ENCODE measurements at regions not wholly inside any gene's neighbourhood (a gene's known extent, or its start where the extent isn't known, plus 50 kb on each side); places are given as distances from the start of the nearest gene placed in this dataset.

DNA sequence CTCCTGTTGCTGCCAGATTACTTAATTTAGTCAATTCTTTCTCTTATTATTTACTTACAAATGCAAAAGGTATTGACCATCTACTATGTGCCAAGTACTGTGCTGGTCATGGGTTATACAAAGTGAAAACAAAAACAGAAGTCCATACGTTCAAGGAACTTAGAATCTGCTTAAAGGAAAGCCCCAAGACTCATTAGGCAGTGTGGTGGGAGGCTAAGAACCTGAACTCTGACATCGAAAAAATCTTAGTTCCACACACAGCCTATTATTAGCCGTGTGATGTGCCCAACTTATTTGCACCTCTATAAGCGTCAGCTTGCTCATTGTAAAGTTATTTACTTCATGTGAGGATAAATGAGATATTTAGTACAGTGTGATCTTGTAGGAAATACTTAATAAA lies 227.4 kb upstream of the SORCS1 start:
- no peak overlapping the region for H3K27ac Mint-ChIP-seq
- no peak for ATAC-seq (ENCODE audit: low read depth)
- no peaks in the 10 kb centered on the region for H3K27me3 Mint-ChIP-seq
- H3K4me1 Mint-ChIP-seq: no peaks in the 10 kb centered on the region
- POLR2A ChIA-PET: no interaction called here
- no peaks in the 10 kb centered on the region for H3K36me3 Mint-ChIP-seq
- DNase-seq: no peak
- H3K9me3 Mint-ChIP-seq: peaks cover 3% of the 10 kb centered on the region
- H3K4me3 Mint-ChIP-seq: no peak overlapping the region

DNA sequence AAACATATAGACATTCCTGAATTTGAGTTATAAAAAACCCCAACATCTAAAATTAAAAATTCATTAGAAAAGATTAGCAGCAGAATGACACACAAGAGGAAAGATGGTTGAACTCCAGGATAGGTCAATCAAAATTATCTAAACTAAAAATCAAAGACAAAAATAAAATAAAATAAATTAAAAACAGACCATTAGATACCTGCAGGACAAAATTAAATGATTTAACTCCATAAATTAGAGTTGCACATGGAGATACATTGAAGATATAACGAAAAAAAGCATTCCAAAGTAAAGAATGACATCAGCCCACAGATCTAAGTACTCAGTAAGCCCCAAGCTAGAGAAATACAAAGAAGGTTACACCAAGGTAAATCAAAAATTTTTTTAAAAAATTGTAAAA lies 226.1 kb upstream of the SORCS1 start:
- no peak for DNase-seq
- no peak overlapping the region for H3K4me3 Mint-ChIP-seq

DNA sequence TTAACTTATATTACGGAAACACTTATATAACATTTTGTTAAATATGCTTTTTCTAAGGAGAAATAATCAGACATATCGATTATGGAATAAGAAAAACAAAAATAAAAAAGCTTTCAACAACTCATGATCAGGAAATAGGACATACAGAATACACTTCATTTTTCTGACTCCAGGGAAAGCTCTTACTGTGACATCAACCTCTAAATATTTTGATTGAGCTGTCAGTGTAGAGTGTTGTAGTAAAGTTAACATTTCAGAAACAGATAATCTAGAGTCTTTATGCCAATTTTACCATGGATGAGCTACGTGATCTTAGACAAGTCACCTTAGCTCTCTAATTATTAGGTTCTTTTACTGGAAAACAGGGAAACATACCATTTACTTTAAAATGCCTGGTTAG lies 218.9 kb upstream of the SORCS1 start:
- H3K36me3 Mint-ChIP-seq: no peaks in the 10 kb centered on the region
- no peak for DNase-seq
- no peaks in the 10 kb centered on the region for H3K4me1 Mint-ChIP-seq
- ATAC-seq (ENCODE audit: low read depth): no peak
- POLR2A ChIA-PET: no interaction called here
- peaks cover 4% of the 10 kb centered on the region for H3K9me3 Mint-ChIP-seq
- H3K27ac Mint-ChIP-seq: no peak overlapping the region
- H3K4me3 Mint-ChIP-seq: no peak overlapping the region
- H3K27me3 Mint-ChIP-seq: no peaks in the 10 kb centered on the region

More for the DNA sequence above, 226.1 kb upstream of the SORCS1 start:
- POLR2A ChIA-PET: no interaction called here
- Mint-ChIP-seq H3K9me3 (peaks cover 1% of the 10 kb centered on the region), H3K36me3 (no peaks in the 10 kb centered on the region), H3K27me3 (no peaks in the 10 kb centered on the region), H3K27ac (no peak overlapping the region), H3K4me1 (no peaks in the 10 kb centered on the region)
- no peak for ATAC-seq (ENCODE audit: low read depth)

DNA sequence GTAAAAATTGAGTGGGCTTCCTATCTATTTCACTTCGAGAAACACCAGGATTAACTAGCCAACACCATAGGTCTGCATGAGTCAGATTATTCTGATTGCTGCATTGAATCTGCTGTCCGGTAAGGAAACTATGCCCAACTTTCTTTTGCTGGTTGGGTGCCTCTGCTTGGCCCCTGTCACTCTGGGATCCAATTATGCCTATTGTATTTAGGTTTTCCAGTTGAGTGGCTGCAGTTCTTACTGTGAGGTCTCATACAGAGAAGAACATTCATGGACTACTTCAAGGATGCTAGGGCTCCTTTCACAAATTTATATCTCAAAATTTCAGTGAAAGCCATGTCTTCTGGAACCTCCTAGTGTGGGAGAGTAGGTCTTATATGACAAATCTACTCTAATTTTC lies 215.1 kb upstream of the SORCS1 start:
- POLR2A ChIA-PET: no interaction called here
- H3K9me3 Mint-ChIP-seq: peaks cover 7% of the 10 kb centered on the region
- no peaks in the 10 kb centered on the region for H3K27me3 Mint-ChIP-seq
- H3K36me3 Mint-ChIP-seq: no peaks in the 10 kb centered on the region
- no peak overlapping the region for H3K4me3 Mint-ChIP-seq
- no peaks in the 10 kb centered on the region for H3K4me1 Mint-ChIP-seq
- DNase-seq: no peak
- no peak overlapping the region for H3K27ac Mint-ChIP-seq
- no peak for ATAC-seq (ENCODE audit: low read depth)

DNA sequence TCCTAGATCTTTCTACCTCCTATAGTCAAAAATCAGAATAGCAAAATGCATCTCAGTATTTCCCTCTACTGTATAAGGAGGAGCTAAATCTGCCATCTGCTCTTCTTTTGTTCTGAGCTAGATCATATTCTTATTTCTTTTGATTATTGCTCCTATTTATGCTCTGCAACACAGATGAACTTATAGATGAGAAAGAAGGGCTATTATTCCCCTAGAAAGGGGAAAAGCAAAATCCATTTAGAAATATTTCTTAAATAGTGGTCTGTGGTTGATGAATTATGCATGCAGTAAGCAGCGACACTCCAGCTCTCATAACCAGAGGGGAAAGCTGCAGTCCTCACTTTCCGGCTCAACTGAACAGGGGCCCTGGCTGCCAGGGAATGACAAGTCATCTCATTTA lies 207.3 kb upstream of the SORCS1 start:
- DNase-seq: no peak
- Mint-ChIP-seq H3K36me3 (no peaks in the 10 kb centered on the region), H3K27ac (no peak overlapping the region), H3K4me1 (no peaks in the 10 kb centered on the region), H3K27me3 (no peaks in the 10 kb centered on the region), H3K9me3 (no peaks in the 10 kb centered on the region), H3K4me3 (no peak overlapping the region)
- POLR2A ChIA-PET: no interaction called here
- ATAC-seq (ENCODE audit: low read depth): no peak

DNA sequence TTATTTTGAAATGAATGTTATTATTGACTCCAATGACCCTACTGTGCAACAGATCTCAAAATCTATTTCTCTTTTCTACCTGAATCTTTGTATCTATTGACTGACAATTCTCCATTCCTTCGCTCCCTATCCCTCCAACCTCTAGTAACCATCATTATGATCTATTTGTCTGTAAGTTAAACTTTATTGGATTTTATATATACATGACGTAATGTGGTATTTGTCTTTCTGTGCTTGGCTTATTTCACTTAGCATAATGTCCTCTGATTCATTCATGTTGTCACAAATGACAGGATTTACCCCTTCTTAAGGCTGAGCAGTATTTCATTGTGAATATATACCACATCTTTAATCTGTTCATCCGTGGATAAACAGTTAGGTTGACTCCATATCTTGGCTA lies 200.4 kb upstream of the SORCS1 start:
- POLR2A ChIA-PET: no interaction called here
- H3K36me3 Mint-ChIP-seq: no peaks in the 10 kb centered on the region
- no peaks in the 10 kb centered on the region for H3K4me1 Mint-ChIP-seq
- ATAC-seq (ENCODE audit: low read depth) (no peak), DNase-seq (no peak)
- no peak overlapping the region for H3K4me3 Mint-ChIP-seq
- H3K27me3 Mint-ChIP-seq: no peaks in the 10 kb centered on the region
- H3K9me3 Mint-ChIP-seq: no peaks in the 10 kb centered on the region
- H3K27ac Mint-ChIP-seq: no peak overlapping the region

DNA sequence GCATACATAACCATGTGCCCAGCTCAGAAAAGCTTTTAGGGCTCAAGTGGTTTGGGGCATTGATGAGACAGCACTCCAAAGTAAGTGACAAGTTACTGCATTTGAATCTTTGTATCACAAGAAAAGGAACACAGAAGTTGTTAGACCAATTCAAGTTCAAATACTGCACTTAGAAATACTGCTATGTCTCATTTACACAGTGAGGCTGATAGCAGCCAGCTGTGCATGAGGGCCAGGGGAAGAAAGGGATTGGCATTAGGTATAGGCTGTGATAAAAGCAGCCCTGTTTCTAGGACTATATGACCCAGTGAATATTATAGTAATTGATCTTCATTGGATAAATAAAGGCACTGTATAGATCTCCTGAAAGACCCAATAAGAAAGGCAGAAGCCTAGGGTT lies 197.8 kb upstream of the SORCS1 start:
- H3K4me3 Mint-ChIP-seq: no peak overlapping the region
- no peak for DNase-seq

DNA sequence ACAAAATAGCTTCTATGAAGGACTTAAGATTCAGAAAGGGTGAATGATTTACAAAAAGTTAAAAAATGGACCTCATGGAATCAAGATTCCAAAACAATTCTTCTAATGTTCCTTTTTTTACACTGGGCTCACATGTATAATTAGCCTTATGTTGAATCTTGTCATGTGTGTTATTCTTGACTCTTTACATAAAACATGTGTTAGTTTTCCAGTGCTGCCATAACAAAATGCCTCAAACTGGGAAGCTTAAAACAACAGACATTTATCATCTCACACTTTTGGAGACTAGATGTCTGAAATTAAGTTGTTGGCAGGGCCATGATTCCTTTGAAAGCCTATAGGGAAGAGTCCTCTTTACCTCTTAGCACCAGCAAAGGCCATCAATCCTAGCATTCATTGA lies 192.5 kb upstream of the SORCS1 start:
- no peak for ATAC-seq (ENCODE audit: low read depth)
- DNase-seq: no peak
- peaks cover 4% of the 10 kb centered on the region for H3K9me3 Mint-ChIP-seq
- no peaks in the 10 kb centered on the region for H3K27me3 Mint-ChIP-seq
- no peaks in the 10 kb centered on the region for H3K4me1 Mint-ChIP-seq
- POLR2A ChIA-PET: no interaction called here
- no peak overlapping the region for H3K27ac Mint-ChIP-seq
- H3K4me3 Mint-ChIP-seq: no peak overlapping the region
- no peaks in the 10 kb centered on the region for H3K36me3 Mint-ChIP-seq

More for the DNA sequence above, 197.8 kb upstream of the SORCS1 start:
- H3K27me3 Mint-ChIP-seq: no peaks in the 10 kb centered on the region
- no peak for ATAC-seq (ENCODE audit: low read depth)
- no peaks in the 10 kb centered on the region for H3K36me3 Mint-ChIP-seq
- no peaks in the 10 kb centered on the region for H3K4me1 Mint-ChIP-seq
- POLR2A ChIA-PET: no interaction called here
- H3K27ac Mint-ChIP-seq: no peak overlapping the region
- peaks cover 4% of the 10 kb centered on the region for H3K9me3 Mint-ChIP-seq

DNA sequence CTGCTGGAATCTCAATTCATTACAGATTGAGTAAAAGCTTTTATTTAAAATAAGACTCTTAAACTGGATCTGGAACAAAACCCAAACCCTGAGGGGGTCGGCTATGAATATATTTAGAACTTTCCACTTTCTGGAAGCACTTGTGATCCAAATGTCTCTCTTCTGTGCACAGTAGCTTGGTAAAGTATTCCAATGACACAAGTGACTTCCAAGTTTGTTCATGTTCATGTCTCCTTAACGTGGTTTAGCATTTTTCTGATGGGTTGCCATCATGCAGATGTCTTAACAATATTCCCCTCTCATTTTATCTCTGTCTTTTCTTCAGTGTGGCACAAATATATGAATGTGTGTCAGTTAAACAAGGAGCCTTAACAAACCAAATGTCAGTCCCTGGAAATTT lies 191.9 kb upstream of the SORCS1 start:
- Mint-ChIP-seq H3K4me1 (no peaks in the 10 kb centered on the region), H3K27ac (no peak overlapping the region), H3K4me3 (no peak overlapping the region), H3K27me3 (no peaks in the 10 kb centered on the region), H3K36me3 (no peaks in the 10 kb centered on the region), H3K9me3 (peaks cover 4% of the 10 kb centered on the region)
- POLR2A ChIA-PET: no interaction called here
- DNase-seq (no peak), ATAC-seq (ENCODE audit: low read depth) (no peak)

DNA sequence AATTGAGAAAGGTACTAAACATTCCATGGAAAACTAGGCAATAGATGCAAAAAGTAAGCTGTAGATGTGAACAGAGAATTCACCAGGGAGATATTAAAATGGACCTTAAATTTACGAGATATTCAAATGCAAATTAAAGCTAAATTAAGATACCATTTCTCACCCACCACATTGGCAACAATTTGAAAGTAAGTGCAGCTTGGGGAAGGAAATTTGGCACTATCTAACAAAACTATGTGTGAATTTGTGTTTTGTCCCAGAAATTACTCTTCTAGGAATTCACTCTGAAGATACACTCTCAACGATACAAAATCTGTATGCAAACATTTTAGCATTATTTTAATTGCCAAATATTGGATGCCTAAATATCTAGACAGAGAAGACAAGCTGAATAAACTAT lies 178.2 kb upstream of the SORCS1 start:
- Mint-ChIP-seq H3K27ac (no peak overlapping the region), H3K36me3 (no peaks in the 10 kb centered on the region), H3K4me1 (no peaks in the 10 kb centered on the region), H3K27me3 (no peaks in the 10 kb centered on the region), H3K9me3 (peaks cover 4% of the 10 kb centered on the region), H3K4me3 (no peak overlapping the region)
- DNase-seq (no peak), ATAC-seq (ENCODE audit: low read depth) (no peak)
- POLR2A ChIA-PET: no interaction called here

DNA sequence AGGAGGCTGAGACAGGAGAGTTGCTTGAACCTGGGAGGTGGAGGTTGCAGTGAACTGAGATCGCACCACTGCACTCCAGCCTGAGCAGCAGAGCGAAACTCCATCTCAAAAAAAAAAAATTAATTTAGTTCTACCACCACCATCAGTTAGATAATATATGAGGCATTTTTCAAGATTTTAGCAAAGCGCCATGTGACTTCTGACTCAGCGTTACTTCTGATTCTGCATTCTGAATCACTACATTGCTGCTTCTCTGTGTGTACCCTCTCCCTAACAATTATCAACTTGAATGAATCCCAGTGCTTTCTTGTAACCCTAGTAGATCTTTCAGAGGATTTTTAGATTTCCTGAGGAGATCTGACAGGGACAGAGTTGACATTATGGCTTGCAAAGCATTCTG lies 176.8 kb upstream of the SORCS1 start:
- no peaks in the 10 kb centered on the region for H3K4me1 Mint-ChIP-seq
- no peaks in the 10 kb centered on the region for H3K27me3 Mint-ChIP-seq
- no peaks in the 10 kb centered on the region for H3K36me3 Mint-ChIP-seq
- H3K9me3 Mint-ChIP-seq: peaks cover 4% of the 10 kb centered on the region
- no peak for DNase-seq
- H3K4me3 Mint-ChIP-seq: no peak overlapping the region
- H3K27ac Mint-ChIP-seq: no peak overlapping the region
- no peak for ATAC-seq (ENCODE audit: low read depth)
- POLR2A ChIA-PET: no interaction called here

DNA sequence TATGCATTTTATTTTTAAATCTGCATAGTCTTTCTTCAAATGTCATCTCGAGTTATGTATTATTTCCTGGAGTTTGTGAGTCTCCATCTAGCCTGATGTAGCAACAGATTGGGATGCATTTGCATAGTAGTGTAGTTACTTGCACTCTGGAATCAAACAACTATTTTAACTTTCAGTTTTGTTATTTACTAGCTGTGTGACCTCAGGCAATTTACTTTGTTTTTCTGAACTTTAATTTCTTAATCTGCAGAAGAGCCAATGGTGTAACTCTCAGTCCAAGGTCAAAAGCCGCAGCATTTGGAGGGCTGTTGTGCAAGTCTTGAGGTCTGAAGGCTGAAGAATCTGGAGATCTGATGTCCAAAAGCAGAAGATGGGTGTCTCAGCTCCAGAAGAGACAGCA lies 175.8 kb upstream of the SORCS1 start:
- POLR2A ChIA-PET: no interaction called here
- no peaks in the 10 kb centered on the region for H3K27me3 Mint-ChIP-seq
- no peaks in the 10 kb centered on the region for H3K36me3 Mint-ChIP-seq
- H3K27ac Mint-ChIP-seq: no peak overlapping the region
- no peaks in the 10 kb centered on the region for H3K4me1 Mint-ChIP-seq
- H3K4me3 Mint-ChIP-seq: no peak overlapping the region
- DNase-seq (no peak), ATAC-seq (ENCODE audit: low read depth) (no peak)
- peaks cover 4% of the 10 kb centered on the region for H3K9me3 Mint-ChIP-seq

DNA sequence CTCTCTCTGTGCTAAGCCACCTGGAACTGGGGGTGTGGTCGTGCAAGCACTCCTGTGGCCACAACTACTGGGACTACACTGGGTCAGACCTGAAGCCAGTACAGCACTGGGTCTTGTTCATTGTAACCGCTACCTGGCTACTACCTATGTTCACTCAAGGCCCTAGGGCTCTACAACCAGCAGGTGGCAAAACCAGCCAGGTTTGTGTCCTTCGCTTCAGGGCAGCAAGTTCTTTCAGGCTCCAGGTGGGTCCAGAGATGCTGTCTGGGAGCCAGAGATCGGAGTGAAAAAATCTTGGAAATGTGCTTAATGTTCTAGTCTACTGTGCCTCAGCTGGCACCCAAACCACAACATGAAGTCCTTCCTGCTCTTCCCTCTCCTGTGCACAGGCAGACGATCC lies 171.6 kb upstream of the SORCS1 start:
- Mint-ChIP-seq H3K27ac (no peak overlapping the region), H3K4me3 (no peak overlapping the region), H3K36me3 (no peaks in the 10 kb centered on the region), H3K27me3 (no peaks in the 10 kb centered on the region), H3K9me3 (peaks cover 8% of the 10 kb centered on the region), H3K4me1 (no peaks in the 10 kb centered on the region)
- no peak for DNase-seq
- POLR2A ChIA-PET: no interaction called here
- ATAC-seq (ENCODE audit: low read depth): no peak

DNA sequence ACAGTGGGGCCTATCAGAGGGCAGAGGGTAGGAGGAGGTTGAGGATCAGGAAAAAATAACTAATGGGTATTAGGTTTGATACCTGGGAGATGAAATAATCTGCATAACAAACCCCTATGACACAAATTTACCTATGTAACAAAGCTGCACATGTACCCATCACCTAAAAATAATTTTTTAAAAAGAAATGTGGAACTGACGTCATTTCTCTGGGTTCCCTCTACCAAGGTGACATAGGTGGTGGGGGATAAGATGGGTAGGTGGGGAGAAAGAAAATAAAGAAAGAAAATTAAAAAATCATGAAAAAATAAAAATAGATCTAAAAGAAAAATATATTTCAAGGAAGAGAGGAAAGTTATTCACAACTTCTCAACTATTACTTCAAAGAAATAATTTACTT lies 153.1 kb upstream of the SORCS1 start:
- Mint-ChIP-seq H3K9me3 (peaks cover 3% of the 10 kb centered on the region), H3K4me1 (no peaks in the 10 kb centered on the region), H3K4me3 (no peak overlapping the region), H3K27me3 (no peaks in the 10 kb centered on the region), H3K36me3 (no peaks in the 10 kb centered on the region), H3K27ac (no peak overlapping the region)
- no peak for ATAC-seq (ENCODE audit: low read depth)
- DNase-seq: no peak
- POLR2A ChIA-PET: no interaction called here

DNA sequence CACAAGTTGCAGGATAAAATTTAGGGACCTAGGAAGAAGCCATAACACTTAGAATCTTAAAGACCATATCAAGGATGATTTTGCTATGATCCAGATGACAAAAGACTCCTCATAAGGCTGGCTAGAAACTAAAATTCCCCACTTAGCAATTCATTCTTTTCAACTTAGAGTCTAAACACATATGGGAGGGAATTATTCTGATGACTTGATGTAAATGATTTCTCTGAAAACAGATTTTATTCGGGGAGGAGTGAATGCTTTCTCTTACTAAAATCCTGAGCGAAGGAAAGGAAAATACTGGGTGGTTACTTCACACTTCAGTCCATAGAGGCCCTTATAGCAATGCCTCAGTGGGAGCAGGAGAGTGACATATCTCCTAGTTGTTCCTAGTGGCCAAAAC lies 138.7 kb upstream of the SORCS1 start:
- DNase-seq: no peak
- Mint-ChIP-seq H3K36me3 (no peaks in the 10 kb centered on the region), H3K27ac (no peak overlapping the region), H3K27me3 (no peaks in the 10 kb centered on the region), H3K4me1 (no peaks in the 10 kb centered on the region), H3K4me3 (no peak overlapping the region), H3K9me3 (peaks cover 3% of the 10 kb centered on the region)
- POLR2A ChIA-PET: no interaction called here
- no peak for ATAC-seq (ENCODE audit: low read depth)

Data from activated naive CD8-positive, alpha-beta T cell treated with anti-CD3 and anti-CD28 coated beads, Interleukin-2, amount 10 ng/mL, durations not matched to agents 7 days and 5 days (primary cell).